Testis (tissue), 2 donors: ENCODE measurements at regions not wholly inside any gene's neighbourhood (a gene's known extent, or its start where the extent isn't known, plus 50 kb on each side); places are given as distances from the start of the nearest gene placed in this dataset.

ENCODE experiments used
- DNase-seq: peaks from one replicate; pipeline ENCODE4 v3.0.0-alpha.2; 2019
- H3K27ac ChIP-seq, 2 donors: fragments of 200-600 bp; sonication (generic); one replicate each; pipeline ENCODE4 v1.5.1; 2019
- H3K27me3 ChIP-seq: fragments of 200-600 bp; sonication (generic); one replicate; pipeline ENCODE4 v1.5.1; 2019
- H3K36me3 ChIP-seq: fragments of 200-600 bp; sonication (generic); one replicate; pipeline ENCODE4 v1.5.1; 2017; ENCODE audit warnings: low read depth; ENCODE audit errors: missing control alignments
- H3K4me1 ChIP-seq: fragments of 200-600 bp; sonication (generic); one replicate; pipeline ENCODE4 v1.5.1; 2019
- H3K4me3 ChIP-seq, 2 donors: fragments of 200-600 bp; sonication (generic); one replicate each; pipeline ENCODE4 v1.5.1; 2017 to 2019
- H3K9me3 ChIP-seq: fragments of 200-600 bp; sonication (generic); one replicate; pipeline ENCODE4 v1.5.1; 2017
- CTCF ChIP-seq, 3 experiments: fragments of 450-650 bp in 2 of 3; fragments of 200-600 bp in 1 of 3; sonication (generic) in 1 of 3; IDR thresholded peaks; one replicate each; pipeline ENCODE4 v1.5.1; 2016 to 2019; ENCODE audit warnings: antibody characterized with exemption in 3 of 3, mild to moderate bottlenecking in 2 of 3, moderate library complexity in 1 of 3
- POLR2A ChIP-seq: fragments of 450-650 bp; IDR thresholded peaks from one replicate; pipeline ENCODE4 v1.6.1; 2017; ENCODE audit warnings: antibody characterized with exemption, mild to moderate bottlenecking, moderate library complexity
- WGBS, 2 donors: methylation state at CpG; one replicate each; pipeline ENCODE4 v1.1.5; 2018; 5-methylcytosine and 5-hydroxymethylcytosine counted together
- intact Hi-C: fragments of 100-400 bp; cut with DNase I; formaldehyde crosslinking; loops from one replicate; pipeline ENCODE4 v1.15.1; 2023; ENCODE audit warnings: low total_unique reads

GRCh38 chr5:160906090-160906489 is 54.1 kb upstream of the ATP10B start:
- Histone ChIP-seq H3K4me3 (no peak overlapping the region), H3K4me1 (no peaks in the 10 kb centered on the region), H3K9me3 (no peaks in the 10 kb centered on the region), H3K36me3 (no peaks in the 10 kb centered on the region), H3K27me3 (no peaks in the 10 kb centered on the region), H3K27ac (no peak overlapping the region)
- WGBS, 2 donors: 91 to 93% methylated on average over 3 of the region's 3 CpGs
- DNase-seq: no peak
- TF ChIP-seq CTCF (IDR thresholded peaks at IDR 0.05): no peak
- TF ChIP-seq POLR2A: no peak
- intact Hi-C loops: no loop called here

GRCh38 chr5:160905285-160905684 is 53.3 kb upstream of the ATP10B start:
- WGBS, 2 donors: 88 to 93% methylated on average over 1 of the region's 1 CpG
- Histone ChIP-seq H3K4me3 (no peak overlapping the region), H3K4me1 (no peaks in the 10 kb centered on the region), H3K27me3 (no peaks in the 10 kb centered on the region), H3K36me3 (no peaks in the 10 kb centered on the region), H3K27ac (no peak overlapping the region), H3K9me3 (no peaks in the 10 kb centered on the region)
- DNase-seq: no peak
- intact Hi-C loops: no loop called here
- no peak for TF ChIP-seq CTCF (IDR thresholded peaks at IDR 0.05)
- no peak for TF ChIP-seq POLR2A

GRCh38 chr5:160904591-160904990 is 52.6 kb upstream of the ATP10B start:
- Histone ChIP-seq H3K27me3 (no peaks in the 10 kb centered on the region), H3K27ac (no peak overlapping the region), H3K36me3 (no peaks in the 10 kb centered on the region), H3K4me3 (no peak overlapping the region), H3K4me1 (no peaks in the 10 kb centered on the region), H3K9me3 (no peaks in the 10 kb centered on the region)
- intact Hi-C loops: no loop called here
- no peak for TF ChIP-seq POLR2A
- TF ChIP-seq CTCF (IDR thresholded peaks at IDR 0.05): no peak
- DNase-seq: no peak
- WGBS, 2 donors: 60 to 79% methylated on average over 3 of the region's 3 CpGs

- Histone ChIP-seq H3K4me1 (no peaks in the 10 kb centered on the region), H3K27me3 (no peaks in the 10 kb centered on the region), H3K36me3 (no peaks in the 10 kb centered on the region), H3K4me3 (no peak overlapping the region), H3K27ac (no peak overlapping the region), H3K9me3 (no peaks in the 10 kb centered on the region)
- DNase-seq: no peak
- intact Hi-C loops: no loop called here
- TF ChIP-seq CTCF (IDR thresholded peaks at IDR 0.05): no peak
- no peak for TF ChIP-seq POLR2A
- 55 to 64% methylated on average over 1 of the region's 1 CpG for WGBS, 2 donors
Measured at GRCh38 chr5:160903551-160903950, 51.5 kb upstream of the ATP10B start.

- TF ChIP-seq CTCF (IDR thresholded peaks at IDR 0.05) (no peak), POLR2A (no peak)
- H3K9me3 ChIP-seq: no peaks in the 10 kb centered on the region
- 77 to 79% methylated on average over 3 of the region's 3 CpGs for WGBS, 2 donors
- no peaks in the 10 kb centered on the region for H3K27me3 ChIP-seq
- no peak for DNase-seq
- no peaks in the 10 kb centered on the region for H3K36me3 ChIP-seq
- H3K4me3 ChIP-seq: no peak overlapping the region
- intact Hi-C loops: no loop called here
- H3K4me1 ChIP-seq: no peaks in the 10 kb centered on the region
- H3K27ac ChIP-seq: no peak overlapping the region
Measured at GRCh38 chr5:160903076-160903475, 51.1 kb upstream of the ATP10B start.
